Uterus (tissue), 2 donors: ENCODE measurements at regions not wholly inside any gene's neighbourhood (a gene's known extent, or its start where the extent isn't known, plus 50 kb on each side); places are given as distances from the start of the nearest gene placed in this dataset.

ENCODE experiments used
- CTCF ChIP-seq, 4 experiments: fragments of 200-600 bp in 2 of 4; fragments of 450-650 bp in 2 of 4; sonication (generic) in 2 of 4; IDR thresholded peaks; one replicate each; pipeline ENCODE4 v1.5.1; 2016 to 2019; ENCODE audit warnings: antibody characterized with exemption in 4 of 4, mild to moderate bottlenecking in 2 of 4, moderate library complexity in 1 of 4
- POLR2A ChIP-seq, 2 donors: fragments of 450-650 bp; IDR thresholded peaks; one replicate each; pipeline ENCODE4 v1.6.1; 2016; ENCODE audit warnings: antibody characterized with exemption in 2 of 2, mild to moderate bottlenecking in 1 of 2, moderate library complexity in 1 of 2

GRCh38 chr4:32112891-32113290 lies 1392.7 kb downstream of the PCDH7 start:
- no peak for TF ChIP-seq CTCF (IDR thresholded peaks at IDR 0.05)
- no peak for TF ChIP-seq POLR2A (IDR thresholded peaks at IDR 0.05)
